ENCODE measurements at regions not wholly inside any gene's neighbourhood (a gene's known extent, or its start where the extent isn't known, plus 50 kb on each side); places are given as distances from the start of the nearest gene placed in this dataset.

GRCh38 chr10:71145352-71145945 is 66.9 kb upstream of the UNC5B start (continued):
- TF ChIP-seq, protein P1, sequence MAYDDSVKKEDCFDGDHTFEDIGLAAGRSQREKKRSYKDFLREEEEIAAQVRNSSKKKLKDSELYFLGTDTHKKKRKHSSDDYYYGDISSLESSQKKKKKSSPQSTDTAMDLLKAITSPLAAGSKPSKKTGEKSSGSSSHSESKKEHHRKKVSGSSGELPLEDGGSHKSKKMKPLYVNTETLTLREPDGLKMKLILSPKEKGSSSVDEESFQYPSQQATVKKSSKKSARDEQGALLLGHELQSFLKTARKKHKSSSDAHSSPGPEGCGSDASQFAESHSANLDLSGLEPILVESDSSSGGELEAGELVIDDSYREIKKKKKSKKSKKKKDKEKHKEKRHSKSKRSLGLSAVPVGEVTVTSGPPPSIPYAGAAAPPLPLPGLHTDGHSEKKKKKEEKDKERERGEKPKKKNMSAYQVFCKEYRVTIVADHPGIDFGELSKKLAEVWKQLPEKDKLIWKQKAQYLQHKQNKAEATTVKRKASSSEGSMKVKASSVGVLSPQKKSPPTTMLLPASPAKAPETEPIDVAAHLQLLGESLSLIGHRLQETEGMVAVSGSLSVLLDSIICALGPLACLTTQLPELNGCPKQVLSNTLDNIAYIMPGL (CRISPR knock-in tag; IDR thresholded peaks at IDR 0.05), result no peak

- POLR2A ChIA-PET, result interaction anchor here (0.8 to 1.4 kb wide), 4 partner anchors 9 to 25 kb away, joined by 3 to 7 read pairs (median 5); no protein-coding TSS in a partner anchor
- no peaks in the 10 kb centered on the region for H3K36me3 ChIP-seq (ENCODE audit: control insufficient read depth, insufficient read depth, low read length)
- no peaks in the 10 kb centered on the region for H3K79me2 ChIP-seq (ENCODE audit: control insufficient read depth, insufficient read depth, low read length)
- H3K9me3 ChIP-seq (replicated peaks; ENCODE audit: control insufficient read depth, insufficient read depth, low read depth, low read length), result no peaks in the 10 kb centered on the region
- peaks cover under 1% of the 10 kb centered on the region; the same call in 1 of the 2 replicates for H4K20me1 ChIP-seq (replicated peaks; ENCODE audit: control insufficient read depth, insufficient read depth, low read length)
- DNase-seq (ENCODE audit: extremely low read depth in 1 of 4, low spot score in 3 of 4) (no peak), ATAC-seq (no peak), FAIRE-seq (peak; percentile 44)
- whole genome bisulfite sequencing (ENCODE audit: insufficient coverage, low coverage, missing lambda C conversion rate), result 0% methylated on average over 2 of the region's 2 CpGs
- no peak overlapping the region for H2AFZ ChIP-seq (ENCODE audit: low read depth, low read length)
- H3K27ac ChIP-seq (ENCODE audit: extremely low read depth, low read depth, low read length), result no peak overlapping the region
- no peak overlapping the region for H3K4me2 ChIP-seq (ENCODE audit: insufficient read depth, low read length)
- no peaks in the 10 kb centered on the region for H3K4me1 ChIP-seq (replicated peaks in 1 of 2; ENCODE audit: control insufficient read depth in 2 of 2, insufficient read depth in 2 of 2, low read length in 2 of 2)
- CTCF ChIA-PET (ENCODE audit: low intra/inter-chr PET ratio), result interaction anchor here (0.6 kb wide), 1 partner anchor 15 kb away, joined by 3 read pairs; no protein-coding TSS in a partner anchor
- H3K4me3 ChIP-seq, result no peak overlapping the region
- intact Hi-C loops (cut with micrococcal nuclease), result no loop called here
- H3K9me1 ChIP-seq (ENCODE audit: control insufficient read depth, insufficient read depth, low read length), result no peaks in the 10 kb centered on the region
- H3K27me3 ChIP-seq (ENCODE audit: control insufficient read depth in 2 of 2, insufficient read depth in 2 of 2, low read length in 2 of 2), result peaks cover 5 to 14% of the 10 kb centered on the region in 2 experiments; a peak in 4 of 5 replicates
- no TSS peak for BruUV-seq (replicated peaks)
- in situ Hi-C loops (cut with MboI), result no loop called here
- no peak overlapping the region for H3K9ac ChIP-seq (ENCODE audit: insufficient read depth in 1 of 2, low read depth in 2 of 2, low read length in 2 of 2)
- no peak for TF ChIP-seq NR2C1 (IDR thresholded peaks at IDR 0.05)
- TF ChIP-seq NR2C1 (tag; IDR thresholded peaks at IDR 0.05), result no peak
- TF ChIP-seq, protein P2, sequence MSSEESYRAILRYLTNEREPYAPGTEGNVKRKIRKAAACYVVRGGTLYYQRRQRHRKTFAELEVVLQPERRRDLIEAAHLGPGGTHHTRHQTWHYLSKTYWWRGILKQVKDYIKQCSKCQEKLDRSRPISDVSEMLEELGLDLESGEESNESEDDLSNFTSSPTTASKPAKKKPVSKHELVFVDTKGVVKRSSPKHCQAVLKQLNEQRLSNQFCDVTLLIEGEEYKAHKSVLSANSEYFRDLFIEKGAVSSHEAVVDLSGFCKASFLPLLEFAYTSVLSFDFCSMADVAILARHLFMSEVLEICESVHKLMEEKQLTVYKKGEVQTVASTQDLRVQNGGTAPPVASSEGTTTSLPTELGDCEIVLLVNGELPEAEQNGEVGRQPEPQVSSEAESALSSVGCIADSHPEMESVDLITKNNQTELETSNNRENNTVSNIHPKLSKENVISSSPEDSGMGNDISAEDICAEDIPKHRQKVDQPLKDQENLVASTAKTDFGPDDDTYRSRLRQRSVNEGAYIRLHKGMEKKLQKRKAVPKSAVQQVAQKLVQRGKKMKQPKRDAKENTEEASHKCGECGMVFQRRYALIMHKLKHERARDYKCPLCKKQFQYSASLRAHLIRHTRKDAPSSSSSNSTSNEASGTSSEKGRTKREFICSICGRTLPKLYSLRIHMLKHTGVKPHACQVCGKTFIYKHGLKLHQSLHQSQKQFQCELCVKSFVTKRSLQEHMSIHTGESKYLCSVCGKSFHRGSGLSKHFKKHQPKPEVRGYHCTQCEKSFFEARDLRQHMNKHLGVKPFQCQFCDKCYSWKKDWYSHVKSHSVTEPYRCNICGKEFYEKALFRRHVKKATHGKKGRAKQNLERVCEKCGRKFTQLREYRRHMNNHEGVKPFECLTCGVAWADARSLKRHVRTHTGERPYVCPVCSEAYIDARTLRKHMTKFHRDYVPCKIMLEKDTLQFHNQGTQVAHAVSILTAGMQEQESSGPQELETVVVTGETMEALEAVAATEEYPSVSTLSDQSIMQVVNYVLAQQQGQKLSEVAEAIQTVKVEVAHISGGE (CRISPR knock-in tag; IDR thresholded peaks at IDR 0.05), result no peak
- TF ChIP-seq BDP1 (IDR thresholded peaks at IDR 0.05; ENCODE audit: insufficient read depth, insufficient read length), result no peak
- TF ChIP-seq, protein P3, sequence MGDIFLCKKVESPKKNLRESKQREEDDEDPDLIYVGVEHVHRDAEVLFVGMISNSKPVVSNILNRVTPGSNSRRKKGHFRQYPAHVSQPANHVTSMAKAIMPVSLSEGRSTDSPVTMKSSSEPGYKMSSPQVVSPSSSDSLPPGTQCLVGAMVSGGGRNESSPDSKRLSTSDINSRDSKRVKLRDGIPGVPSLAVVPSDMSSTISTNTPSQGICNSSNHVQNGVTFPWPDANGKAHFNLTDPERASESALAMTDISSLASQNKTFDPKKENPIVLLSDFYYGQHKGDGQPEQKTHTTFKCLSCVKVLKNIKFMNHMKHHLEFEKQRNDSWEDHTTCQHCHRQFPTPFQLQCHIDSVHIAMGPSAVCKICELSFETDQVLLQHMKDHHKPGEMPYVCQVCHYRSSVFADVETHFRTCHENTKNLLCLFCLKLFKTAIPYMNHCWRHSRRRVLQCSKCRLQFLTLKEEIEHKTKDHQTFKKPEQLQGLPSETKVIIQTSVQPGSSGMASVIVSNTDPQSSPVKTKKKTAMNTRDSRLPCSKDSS (IDR thresholded peaks at IDR 0.05; ENCODE audit: low read depth, partially characterized antibody), result no peak
- TF ChIP-seq, protein P4, sequence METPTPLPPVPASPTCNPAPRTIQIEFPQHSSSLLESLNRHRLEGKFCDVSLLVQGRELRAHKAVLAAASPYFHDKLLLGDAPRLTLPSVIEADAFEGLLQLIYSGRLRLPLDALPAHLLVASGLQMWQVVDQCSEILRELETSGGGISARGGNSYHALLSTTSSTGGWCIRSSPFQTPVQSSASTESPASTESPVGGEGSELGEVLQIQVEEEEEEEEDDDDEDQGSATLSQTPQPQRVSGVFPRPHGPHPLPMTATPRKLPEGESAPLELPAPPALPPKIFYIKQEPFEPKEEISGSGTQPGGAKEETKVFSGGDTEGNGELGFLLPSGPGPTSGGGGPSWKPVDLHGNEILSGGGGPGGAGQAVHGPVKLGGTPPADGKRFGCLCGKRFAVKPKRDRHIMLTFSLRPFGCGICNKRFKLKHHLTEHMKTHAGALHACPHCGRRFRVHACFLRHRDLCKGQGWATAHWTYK (CRISPR knock-in tag; IDR thresholded peaks at IDR 0.05), result no peak
- no peak for TF ChIP-seq CBX8 (IDR thresholded peaks at IDR 0.05; ENCODE audit: borderline replicate concordance, extremely low read depth, low read depth, low read length, poor library complexity, severe bottlenecking)
- TF ChIP-seq RBM15 (IDR thresholded peaks at IDR 0.05; ENCODE audit: insufficient read depth, low read length), result no peak
- TF ChIP-seq NFE2L1 (tag; IDR thresholded peaks at IDR 0.05; ENCODE audit: borderline replicate concordance, low read depth), result no peak
- TF ChIP-seq SMARCA4 (IDR thresholded peaks at IDR 0.05), result no peak
Observed at GRCh38 chr10:71150796-71151195, 61.6 kb upstream of the UNC5B start.

Measured in K562 (cell line).